ENCODE measurements at regions not wholly inside any gene's neighbourhood (a gene's known extent, or its start where the extent isn't known, plus 50 kb on each side); places are given as distances from the start of the nearest gene placed in this dataset.

- no peaks in the 10 kb centered on the region for H3K27me3 ChIP-seq (ENCODE audit: control insufficient read depth in 3 of 3, insufficient read depth in 3 of 3, low read length in 3 of 3)
- 77 to 87% (median 78%) methylated on average over 3 of the region's 3 CpGs for WGBS, 3 donors
- DNase-seq (no peak), FAIRE-seq (no peak)
- no peak overlapping the region for H3K27ac ChIP-seq (ENCODE audit: low read depth in 1 of 3, low read length in 2 of 3)
- peaks cover 0 to 5% of the 10 kb centered on the region in 2 donors for H3K9me3 ChIP-seq (ENCODE audit: control insufficient read depth in 2 of 2, insufficient read depth in 1 of 2, low read depth in 1 of 2, low read length in 1 of 2)
- no peaks in the 10 kb centered on the region for H3K4me1 ChIP-seq (ENCODE audit: control insufficient read depth in 3 of 3, insufficient read depth in 2 of 3, low read depth in 1 of 3, low read length in 2 of 3)
- H3K36me3 ChIP-seq (ENCODE audit: control insufficient read depth in 3 of 3, insufficient read depth in 2 of 3, low read depth in 1 of 3, low read length in 3 of 3): no peaks in the 10 kb centered on the region
- H3K4me3 ChIP-seq (ENCODE audit: low read depth in 1 of 3, low read length in 3 of 3): no peak overlapping the region
Measured at GRCh38 chr3:177752831-177753230, 555.5 kb upstream of the TBL1XR1 start.

DNA sequence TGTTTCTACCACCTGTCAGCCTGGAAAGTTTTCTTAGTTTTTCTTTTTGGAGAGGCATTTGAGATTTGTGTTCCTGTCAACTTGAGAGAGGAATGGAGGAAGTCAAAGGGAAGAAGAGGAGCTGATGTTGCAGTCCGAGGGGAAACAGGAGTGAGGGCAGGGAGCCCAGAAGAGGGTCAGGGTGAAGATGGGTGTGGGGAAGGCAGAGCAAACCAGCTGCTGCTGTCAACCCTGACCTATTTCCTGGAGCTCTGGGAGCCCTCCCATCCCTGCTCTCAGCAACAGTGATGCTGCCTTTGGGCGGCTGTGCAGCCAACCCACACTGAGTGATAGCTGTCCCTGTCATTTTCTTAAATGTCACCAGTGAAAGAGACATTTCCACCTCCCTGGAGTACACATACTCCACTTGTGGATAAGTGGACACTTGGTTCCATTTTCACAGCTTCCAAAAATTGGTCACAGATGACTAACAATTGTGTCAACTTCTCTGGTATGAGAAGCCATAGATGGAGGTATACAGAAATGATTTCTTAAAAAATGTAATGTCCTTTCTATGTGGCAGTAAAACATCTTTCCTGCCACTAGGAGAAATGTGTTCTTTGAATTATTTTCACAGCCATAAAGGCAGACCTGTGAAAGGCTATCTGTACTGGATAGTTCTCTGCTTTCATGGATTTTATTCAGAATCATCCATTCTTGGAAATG lies 556.3 kb upstream of the TBL1XR1 start:
- Histone ChIP-seq H3K4me1 (ENCODE audit: control insufficient read depth in 3 of 3, insufficient read depth in 2 of 3, low read depth in 1 of 3, low read length in 2 of 3) (no peaks in the 10 kb centered on the region), H3K36me3 (ENCODE audit: control insufficient read depth in 3 of 3, insufficient read depth in 2 of 3, low read depth in 1 of 3, low read length in 3 of 3) (no peaks in the 10 kb centered on the region), H3K27ac (ENCODE audit: low read depth in 1 of 3, low read length in 2 of 3) (no peak overlapping the region), H3K27me3 (ENCODE audit: control insufficient read depth in 3 of 3, insufficient read depth in 3 of 3, low read length in 3 of 3) (no peaks in the 10 kb centered on the region), H3K9me3 (ENCODE audit: control insufficient read depth in 2 of 2, insufficient read depth in 1 of 2, low read depth in 1 of 2, low read length in 1 of 2) (peaks cover 0 to 7% of the 10 kb centered on the region in 2 donors), H3K4me3 (ENCODE audit: low read depth in 1 of 3, low read length in 3 of 3) (no peak overlapping the region)
- no peak for DNase-seq
- FAIRE-seq: no peak
- WGBS, 3 donors: 52 to 61% (median 61%) methylated on average over 2 of the region's 2 CpGs

GRCh38 chr3:177754508-177754921 lies 557.2 kb upstream of the TBL1XR1 start:
- Histone ChIP-seq H3K4me1 (ENCODE audit: control insufficient read depth in 3 of 3, insufficient read depth in 2 of 3, low read depth in 1 of 3, low read length in 2 of 3) (no peaks in the 10 kb centered on the region), H3K27me3 (ENCODE audit: control insufficient read depth in 3 of 3, insufficient read depth in 3 of 3, low read length in 3 of 3) (no peaks in the 10 kb centered on the region), H3K4me3 (ENCODE audit: low read depth in 1 of 3, low read length in 3 of 3) (no peak overlapping the region), H3K9me3 (ENCODE audit: control insufficient read depth in 2 of 2, insufficient read depth in 1 of 2, low read depth in 1 of 2, low read length in 1 of 2) (peaks cover 0 to 7% of the 10 kb centered on the region in 2 donors), H3K36me3 (ENCODE audit: control insufficient read depth in 3 of 3, insufficient read depth in 2 of 3, low read depth in 1 of 3, low read length in 3 of 3) (no peaks in the 10 kb centered on the region), H3K27ac (ENCODE audit: low read depth in 1 of 3, low read length in 2 of 3) (no peak overlapping the region)
- no peak for DNase-seq
- no peak for FAIRE-seq
- 94 to 95% (median 95%) methylated on average over 4 of the region's 4 CpGs for WGBS, 3 donors

GRCh38 chr3:177758126-177758525 lies 560.8 kb upstream of the TBL1XR1 start:
- Histone ChIP-seq H3K27ac (ENCODE audit: low read depth in 1 of 3, low read length in 2 of 3) (no peak overlapping the region), H3K4me3 (ENCODE audit: low read depth in 1 of 3, low read length in 3 of 3) (no peak overlapping the region), H3K4me1 (ENCODE audit: control insufficient read depth in 3 of 3, insufficient read depth in 2 of 3, low read depth in 1 of 3, low read length in 2 of 3) (no peaks in the 10 kb centered on the region), H3K27me3 (ENCODE audit: control insufficient read depth in 3 of 3, insufficient read depth in 3 of 3, low read length in 3 of 3) (no peaks in the 10 kb centered on the region), H3K9me3 (ENCODE audit: control insufficient read depth in 2 of 2, insufficient read depth in 1 of 2, low read depth in 1 of 2, low read length in 1 of 2) (peaks cover 0 to 7% of the 10 kb centered on the region in 2 donors), H3K36me3 (ENCODE audit: control insufficient read depth in 3 of 3, insufficient read depth in 2 of 3, low read depth in 1 of 3, low read length in 3 of 3) (no peaks in the 10 kb centered on the region)
- no peak for DNase-seq
- 48 to 72% (median 55%) methylated on average over 1 of the region's 1 CpG for WGBS, 3 donors
- FAIRE-seq: no peak

- Histone ChIP-seq H3K9me3 (ENCODE audit: control insufficient read depth in 2 of 2, insufficient read depth in 1 of 2, low read depth in 1 of 2, low read length in 1 of 2) (peaks cover 0 to 7% of the 10 kb centered on the region in 2 donors), H3K4me3 (ENCODE audit: low read depth in 1 of 3, low read length in 3 of 3) (no peak overlapping the region), H3K27ac (ENCODE audit: low read depth in 1 of 3, low read length in 2 of 3) (no peak overlapping the region), H3K36me3 (ENCODE audit: control insufficient read depth in 3 of 3, insufficient read depth in 2 of 3, low read depth in 1 of 3, low read length in 3 of 3) (no peaks in the 10 kb centered on the region), H3K4me1 (ENCODE audit: control insufficient read depth in 3 of 3, insufficient read depth in 2 of 3, low read depth in 1 of 3, low read length in 2 of 3) (no peaks in the 10 kb centered on the region), H3K27me3 (ENCODE audit: control insufficient read depth in 3 of 3, insufficient read depth in 3 of 3, low read length in 3 of 3) (no peaks in the 10 kb centered on the region)
- 79 to 92% (median 86%) methylated on average over 2 of the region's 2 CpGs for WGBS, 3 donors
- no peak for DNase-seq
- FAIRE-seq: no peak
Measured at GRCh38 chr3:177760803-177761202, 563.5 kb upstream of the TBL1XR1 start.

GRCh38 chr3:177764377-177764912 lies 567.2 kb upstream of the TBL1XR1 start:
- H3K4me1 ChIP-seq (ENCODE audit: control insufficient read depth in 3 of 3, insufficient read depth in 2 of 3, low read depth in 1 of 3, low read length in 2 of 3): no peaks in the 10 kb centered on the region
- no peaks in the 10 kb centered on the region for H3K27me3 ChIP-seq (ENCODE audit: control insufficient read depth in 3 of 3, insufficient read depth in 3 of 3, low read length in 3 of 3)
- WGBS, 3 donors: 61 to 100% (median 93%) methylated on average over 1 of the region's 1 CpG
- H3K36me3 ChIP-seq (ENCODE audit: control insufficient read depth in 3 of 3, insufficient read depth in 2 of 3, low read depth in 1 of 3, low read length in 3 of 3): no peaks in the 10 kb centered on the region
- H3K4me3 ChIP-seq (ENCODE audit: low read depth in 1 of 3, low read length in 3 of 3): no peak overlapping the region
- H3K27ac ChIP-seq (ENCODE audit: low read depth in 1 of 3, low read length in 2 of 3): no peak overlapping the region
- H3K9me3 ChIP-seq (ENCODE audit: control insufficient read depth in 2 of 2, insufficient read depth in 1 of 2, low read depth in 1 of 2, low read length in 1 of 2): peaks cover 0 to 9% of the 10 kb centered on the region in 2 donors
- peak in 1 of 2 donors; percentile 16 for DNase-seq
- no peak for FAIRE-seq

GRCh38 chr3:177764933-177765332 lies 567.7 kb upstream of the TBL1XR1 start:
- no peak overlapping the region for H3K27ac ChIP-seq (ENCODE audit: low read depth in 1 of 3, low read length in 2 of 3)
- H3K36me3 ChIP-seq (ENCODE audit: control insufficient read depth in 3 of 3, insufficient read depth in 2 of 3, low read depth in 1 of 3, low read length in 3 of 3): no peaks in the 10 kb centered on the region
- no peak for DNase-seq
- no peaks in the 10 kb centered on the region for H3K4me1 ChIP-seq (ENCODE audit: control insufficient read depth in 3 of 3, insufficient read depth in 2 of 3, low read depth in 1 of 3, low read length in 2 of 3)
- no peaks in the 10 kb centered on the region for H3K27me3 ChIP-seq (ENCODE audit: control insufficient read depth in 3 of 3, insufficient read depth in 3 of 3, low read length in 3 of 3)
- 77 to 88% (median 85%) methylated on average over 3 of the region's 3 CpGs for WGBS, 3 donors
- H3K4me3 ChIP-seq (ENCODE audit: low read depth in 1 of 3, low read length in 3 of 3): no peak overlapping the region
- peaks cover 2 to 9% of the 10 kb centered on the region in 2 donors for H3K9me3 ChIP-seq (ENCODE audit: control insufficient read depth in 2 of 2, insufficient read depth in 1 of 2, low read depth in 1 of 2, low read length in 1 of 2)
- FAIRE-seq: no peak

DNA sequence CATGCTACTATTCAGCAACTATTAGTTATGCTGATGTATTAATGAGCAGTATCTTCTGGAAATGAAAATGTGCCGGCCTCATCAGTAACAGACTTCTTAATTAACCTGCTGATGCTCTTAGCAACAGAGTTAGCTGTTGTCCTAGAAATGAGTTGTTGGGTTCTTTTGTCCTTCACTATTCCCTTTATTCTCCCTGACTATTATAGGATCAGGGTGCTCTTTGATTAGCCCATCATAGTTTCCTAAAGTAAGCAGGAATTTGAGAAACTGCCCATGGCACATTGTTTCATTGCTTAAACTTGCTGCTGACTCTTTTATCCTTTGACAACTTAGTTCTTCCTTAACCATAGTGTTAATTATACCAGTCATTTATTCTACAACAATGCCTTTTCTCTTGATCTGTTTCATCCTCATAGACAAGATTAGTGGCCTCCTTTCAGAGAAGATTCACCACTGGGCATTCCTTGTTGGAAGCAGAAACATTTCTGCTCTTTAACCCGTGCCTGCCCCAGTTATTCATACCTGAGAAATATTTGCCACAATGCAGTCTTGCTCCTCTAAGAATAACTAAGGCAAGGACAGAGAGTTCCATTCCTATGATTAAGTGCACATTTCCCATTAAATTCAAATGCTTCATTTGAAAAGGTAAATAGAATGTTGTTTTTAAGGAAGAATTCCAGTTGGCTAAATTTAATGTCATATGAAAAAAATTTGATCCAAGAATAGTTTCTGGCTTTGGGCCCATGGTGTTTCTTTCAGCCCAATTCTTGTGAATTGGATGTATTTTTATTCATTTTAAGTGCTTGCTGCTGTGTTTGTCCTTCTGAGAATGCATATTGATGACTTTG lies 573.3 kb upstream of the TBL1XR1 start:
- FAIRE-seq: no peak
- H3K27me3 ChIP-seq (ENCODE audit: control insufficient read depth in 3 of 3, insufficient read depth in 3 of 3, low read length in 3 of 3): no peaks in the 10 kb centered on the region
- DNase-seq: no peak
- peaks cover 2 to 9% of the 10 kb centered on the region in 2 donors for H3K9me3 ChIP-seq (ENCODE audit: control insufficient read depth in 2 of 2, insufficient read depth in 1 of 2, low read depth in 1 of 2, low read length in 1 of 2)
- no peaks in the 10 kb centered on the region for H3K4me1 ChIP-seq (ENCODE audit: control insufficient read depth in 3 of 3, insufficient read depth in 2 of 3, low read depth in 1 of 3, low read length in 2 of 3)
- no peak overlapping the region for H3K27ac ChIP-seq (ENCODE audit: low read depth in 1 of 3, low read length in 2 of 3)
- no peaks in the 10 kb centered on the region for H3K36me3 ChIP-seq (ENCODE audit: control insufficient read depth in 3 of 3, insufficient read depth in 2 of 3, low read depth in 1 of 3, low read length in 3 of 3)
- no peak overlapping the region for H3K4me3 ChIP-seq (ENCODE audit: low read depth in 1 of 3, low read length in 3 of 3)
- WGBS, 3 donors: 81 to 89% (median 88%) methylated on average over 2 of the region's 2 CpGs

All from small intestine (tissue), 7 donors.